ENCODE measurements at regions not wholly inside any gene's neighbourhood (a gene's known extent, or its start where the extent isn't known, plus 50 kb on each side); places are given as distances from the start of the nearest gene placed in this dataset.

DNA sequence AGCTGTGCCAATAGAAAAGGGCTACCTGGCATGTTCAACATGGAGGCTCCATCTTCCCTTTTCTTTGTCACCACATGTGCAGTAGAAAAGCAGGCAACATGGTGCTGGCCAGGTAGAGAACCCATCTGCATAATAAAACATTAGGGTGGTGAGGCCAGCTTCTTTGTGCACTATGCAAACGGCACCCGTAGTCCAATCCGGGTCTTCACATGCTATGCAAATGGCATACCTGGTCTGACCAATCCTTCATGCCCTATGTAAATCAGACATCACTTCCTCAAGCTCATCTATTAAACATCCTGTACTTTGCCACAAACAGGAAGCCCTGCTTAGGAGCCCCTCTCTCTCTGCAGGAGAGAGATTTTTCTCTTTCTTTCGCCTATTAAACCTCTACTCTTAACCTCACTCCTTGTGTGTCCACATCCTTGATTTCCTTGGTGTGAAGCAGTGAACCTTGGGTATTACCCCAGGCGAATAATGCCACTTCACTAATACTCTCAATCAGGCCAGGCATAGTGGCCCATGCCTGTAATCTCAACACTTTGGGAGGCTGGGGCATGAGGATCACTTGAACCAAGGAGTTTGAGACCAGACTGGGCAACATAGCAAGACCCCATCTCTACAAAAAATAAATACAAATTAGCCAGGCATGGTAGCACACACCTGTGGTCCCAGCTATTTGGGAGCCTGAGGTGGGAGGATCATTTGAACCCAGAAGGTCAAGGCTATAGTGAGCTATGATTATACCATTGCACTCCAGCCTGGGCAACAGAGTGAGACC is 111.3 kb upstream of the MRI1 start:
- ChIA-PET POLR2A (no interaction called here), CTCF (interaction anchor here (0.7 kb wide), 1 partner anchor 66 kb away, joined by 3 read pairs; no protein-coding TSS in a partner anchor)
- Histone ChIP-seq H3K27ac (ENCODE audit: low read depth, low read length) (no peak overlapping the region), H3K4me3 (ENCODE audit: low read depth, low read length) (no peak overlapping the region), H3K27me3 (ENCODE audit: control insufficient read depth, insufficient read depth, low read length) (peaks cover 5% of the 10 kb centered on the region), H3K9me3 (ENCODE audit: control insufficient read depth, insufficient read depth, low read length) (peaks cover 3% of the 10 kb centered on the region; the same call in 1 of the 2 replicates)
- DNase-seq (ENCODE audit: low read depth, low spot score): no peak
- TF ChIP-seq CTCF (IDR thresholded peaks at IDR 0.05; ENCODE audit: low read depth, low read length): no peak

DNA sequence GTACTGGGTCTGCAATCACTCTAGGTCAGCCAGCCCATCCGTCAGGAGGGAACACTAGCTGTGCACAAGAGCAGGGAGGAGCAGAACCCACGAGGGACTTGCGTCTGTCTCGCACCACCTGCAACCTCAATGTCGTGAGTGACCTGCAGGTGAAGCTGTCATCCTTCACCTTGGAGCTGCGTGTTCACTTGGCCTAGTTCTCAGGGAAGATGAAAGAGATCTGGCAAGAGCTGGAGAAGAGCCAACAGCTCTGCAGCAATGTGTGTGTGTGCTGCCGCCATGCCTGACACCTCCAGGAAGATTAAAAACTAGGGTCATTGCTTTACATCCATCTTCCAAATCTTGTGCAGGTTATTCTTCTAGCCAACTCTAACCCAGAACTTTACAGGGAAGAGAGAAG is 117.6 kb upstream of the MRI1 start:
- ChIA-PET POLR2A (no interaction called here), CTCF (no interaction called here)
- TF ChIP-seq CTCF (IDR thresholded peaks at IDR 0.05; ENCODE audit: low read depth, low read length): no peak
- Histone ChIP-seq H3K27me3 (ENCODE audit: control insufficient read depth, insufficient read depth, low read length) (peaks cover 5% of the 10 kb centered on the region), H3K9me3 (ENCODE audit: control insufficient read depth, insufficient read depth, low read length) (no peaks in the 10 kb centered on the region), H3K4me3 (ENCODE audit: low read depth, low read length) (no peak overlapping the region), H3K27ac (ENCODE audit: low read depth, low read length) (no peak overlapping the region)
- DNase-seq (ENCODE audit: low read depth, low spot score): no peak

- H3K9me3 ChIP-seq (ENCODE audit: control insufficient read depth, insufficient read depth, low read length): no peaks in the 10 kb centered on the region
- H3K27me3 ChIP-seq (ENCODE audit: control insufficient read depth, insufficient read depth, low read length): no peaks in the 10 kb centered on the region
- no peak for DNase-seq (ENCODE audit: low read depth, low spot score)
- TF ChIP-seq CTCF (IDR thresholded peaks at IDR 0.05; ENCODE audit: low read depth, low read length): no peak
- no peak overlapping the region for H3K4me3 ChIP-seq (ENCODE audit: low read depth, low read length)
- POLR2A ChIA-PET: no interaction called here
- CTCF ChIA-PET: interaction anchor here (1.3 kb wide), 1 partner anchor 56 kb away, joined by 3 read pairs; no protein-coding TSS in a partner anchor
- no peak overlapping the region for H3K27ac ChIP-seq (ENCODE audit: low read depth, low read length)
Observed at GRCh38 chr19:13644645-13645044, 119.7 kb upstream of the MRI1 start.

DNA sequence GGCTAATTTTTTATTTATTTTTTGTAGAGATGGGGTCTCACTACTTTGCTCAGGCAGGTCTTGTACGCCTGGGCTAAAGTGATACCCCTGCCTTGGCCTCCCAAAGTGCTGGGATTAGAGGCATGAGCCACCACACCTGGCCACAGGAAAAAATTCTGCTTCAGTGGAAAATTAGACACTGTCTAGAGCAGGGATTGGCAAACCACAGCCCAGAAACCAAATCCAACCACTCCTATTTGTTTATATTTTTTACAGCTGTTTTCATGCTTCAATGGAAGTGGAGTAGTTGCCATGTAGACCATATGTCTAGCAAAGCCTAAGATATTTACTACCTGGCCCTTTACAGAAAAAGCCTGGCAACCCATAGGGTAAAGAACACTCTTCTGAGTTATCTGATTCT is 123.7 kb upstream of the MRI1 start:
- Histone ChIP-seq H3K9me3 (ENCODE audit: control insufficient read depth, insufficient read depth, low read length) (peaks cover 15% of the 10 kb centered on the region; the same call in 1 of the 2 replicates), H3K27ac (ENCODE audit: low read depth, low read length) (no peak overlapping the region), H3K4me3 (ENCODE audit: low read depth, low read length) (no peak overlapping the region), H3K27me3 (ENCODE audit: control insufficient read depth, insufficient read depth, low read length) (no peaks in the 10 kb centered on the region)
- POLR2A ChIA-PET: no interaction called here
- CTCF ChIA-PET: interaction anchor here (1.8 kb wide), 1 partner anchor 363 kb away, joined by 3 read pairs; no protein-coding TSS in a partner anchor
- no peak for TF ChIP-seq CTCF (IDR thresholded peaks at IDR 0.05; ENCODE audit: low read depth, low read length)
- DNase-seq (ENCODE audit: low read depth, low spot score): no peak

DNA sequence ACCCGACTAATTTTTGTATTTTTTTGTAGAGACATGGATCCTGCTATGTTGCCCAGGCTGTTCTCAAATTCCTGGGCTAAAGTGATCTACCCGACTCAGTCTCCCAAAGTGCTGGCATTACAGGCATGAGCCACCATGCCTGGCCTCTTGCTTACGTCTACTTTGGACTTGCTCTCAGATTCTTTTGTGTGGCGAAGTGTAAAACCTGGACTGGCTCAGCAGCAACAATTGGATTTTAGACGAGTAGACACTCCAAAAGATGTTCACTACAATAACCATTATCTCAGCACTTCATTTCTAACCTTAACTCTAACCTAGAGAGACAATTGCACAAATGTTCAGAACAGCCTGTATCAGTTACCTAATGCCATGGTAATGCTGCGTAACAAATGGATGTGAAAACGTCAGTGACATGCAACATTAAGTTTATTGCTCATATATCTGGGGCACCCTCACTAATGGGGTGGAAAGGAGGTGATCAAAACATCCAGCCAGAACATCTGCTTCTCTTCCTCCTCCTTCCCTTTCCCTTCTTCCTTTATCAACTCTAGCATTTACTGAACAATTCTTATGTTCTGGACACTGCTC is 124.9 kb upstream of the MRI1 start:
- Histone ChIP-seq H3K27ac (ENCODE audit: low read depth, low read length) (no peak overlapping the region), H3K9me3 (ENCODE audit: control insufficient read depth, insufficient read depth, low read length) (peaks cover 18% of the 10 kb centered on the region), H3K27me3 (ENCODE audit: control insufficient read depth, insufficient read depth, low read length) (no peaks in the 10 kb centered on the region), H3K4me3 (ENCODE audit: low read depth, low read length) (no peak overlapping the region)
- POLR2A ChIA-PET: no interaction called here
- CTCF ChIA-PET: interaction anchor here (0.6 kb wide), 1 partner anchor 77 kb away, joined by 5 read pairs; no protein-coding TSS in a partner anchor
- DNase-seq (ENCODE audit: low read depth, low spot score): no peak
- TF ChIP-seq CTCF (IDR thresholded peaks at IDR 0.05; ENCODE audit: low read depth, low read length): no peak
